NCI-H524 treated with DMSO at 0.1 percent for 48 hours (cell line): ENCODE measurements at regions not wholly inside any gene's neighbourhood (a gene's known extent, or its start where the extent isn't known, plus 50 kb on each side); places are given as distances from the start of the nearest gene placed in this dataset.
A peak's percentile ranks its signal among the peaks of the same experiment; 100 is the strongest.

Experiments
- DNase-seq: peaks from one replicate; lab custom pipeline; 2025; lab: John Stamatoyannopoulos, UW

DNA sequence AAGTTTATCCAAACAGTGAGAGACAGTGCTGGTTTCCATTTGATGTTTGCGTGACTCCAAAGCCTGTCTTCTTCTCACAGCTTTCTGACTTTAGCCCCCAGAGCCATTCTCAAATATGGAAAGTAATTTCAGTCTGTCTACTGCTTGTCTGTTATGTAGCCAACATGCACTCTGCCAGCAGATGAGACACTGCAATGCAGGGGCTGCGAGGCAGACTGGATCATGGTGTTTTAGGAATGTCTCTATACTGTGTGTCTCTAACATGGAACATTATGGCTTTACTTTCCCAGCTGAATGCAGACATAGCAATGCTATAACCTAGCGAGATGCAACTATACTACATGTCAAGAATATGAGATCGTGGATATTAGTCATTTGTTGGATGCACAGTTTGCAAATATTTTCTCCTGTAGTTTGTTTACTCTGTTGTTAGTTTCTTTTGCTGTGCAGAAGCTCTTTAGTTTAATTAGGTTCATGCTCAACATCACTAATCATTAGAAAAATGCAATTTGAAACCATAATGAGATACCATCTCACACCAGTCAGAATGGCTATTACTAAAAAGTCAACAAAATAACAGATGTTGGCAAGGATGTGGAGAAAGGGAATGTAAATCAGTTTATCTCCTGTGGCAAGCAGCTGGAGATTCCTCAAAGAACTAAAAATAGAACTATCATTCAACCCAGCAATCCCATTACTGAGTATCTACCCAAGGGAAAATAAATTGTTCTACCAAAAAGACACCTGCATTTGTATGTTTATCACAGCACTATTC lies 235.8 kb upstream of the TMTC1 start:
- DNase-seq, result no peak

DNA sequence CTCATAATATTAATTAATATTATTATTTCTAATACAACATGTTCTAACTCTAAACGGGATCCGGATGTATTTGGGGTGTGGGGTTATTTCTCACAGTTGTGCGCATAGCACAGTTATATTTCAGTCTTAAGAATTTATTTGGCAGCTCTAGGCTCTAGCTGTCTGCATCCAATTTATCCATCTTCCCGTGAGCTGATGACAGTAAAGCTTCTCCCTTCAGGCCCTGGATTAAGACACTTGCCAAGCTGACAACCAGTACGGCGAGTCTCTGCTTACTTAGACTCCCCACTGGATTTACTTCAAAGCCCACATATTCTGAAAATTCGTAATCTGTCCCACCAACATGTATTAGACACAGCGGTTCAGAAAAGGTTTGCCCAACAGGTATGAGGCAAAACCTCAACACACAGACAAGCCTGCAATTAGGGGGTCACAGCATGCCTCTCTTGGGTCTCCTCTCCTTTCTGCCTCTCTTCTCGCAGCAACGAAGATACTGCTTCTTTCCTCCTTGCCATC lies 232.9 kb upstream of the TMTC1 start:
- DNase-seq, result no peak

GRCh38 chr12:30015631-30016337 lies 232.0 kb upstream of the TMTC1 start:
- DNase-seq, result no peak

- no peak for DNase-seq
Observed at GRCh38 chr12:30014991-30015390, 231.2 kb upstream of the TMTC1 start.

DNA sequence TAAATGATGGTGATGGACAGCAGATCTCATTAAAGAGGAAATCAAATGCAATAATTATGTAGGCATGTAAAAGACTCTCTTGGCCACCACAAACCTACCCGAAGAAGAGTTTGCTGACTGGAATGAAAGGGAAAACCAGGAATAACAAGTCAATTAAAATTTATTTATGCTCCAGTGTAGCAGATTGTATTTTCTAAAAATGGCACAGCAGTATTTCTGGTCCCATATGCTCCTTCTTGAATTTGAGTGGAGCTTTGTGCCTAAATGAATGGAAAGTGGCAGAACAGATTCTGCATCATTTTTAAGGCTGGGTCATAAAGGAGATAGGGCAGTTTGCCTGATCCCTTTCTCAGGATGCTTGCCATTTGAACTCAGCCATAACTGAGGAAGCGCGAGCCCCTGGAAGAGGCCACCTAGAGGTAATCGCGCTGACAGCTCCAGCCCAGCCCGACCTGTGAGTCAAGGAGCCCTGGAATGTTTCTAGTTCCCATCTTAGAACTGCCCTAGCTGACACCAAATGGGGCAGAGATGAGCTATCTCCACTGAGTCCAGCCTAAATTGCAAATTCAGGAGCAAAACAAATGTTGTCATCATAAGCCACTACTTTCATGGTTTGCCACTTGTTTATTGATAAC lies 229.2 kb upstream of the TMTC1 start:
- DNase-seq, result no peak

GRCh38 chr12:30010071-30011052 lies 226.6 kb upstream of the TMTC1 start:
- no peak for DNase-seq

DNA sequence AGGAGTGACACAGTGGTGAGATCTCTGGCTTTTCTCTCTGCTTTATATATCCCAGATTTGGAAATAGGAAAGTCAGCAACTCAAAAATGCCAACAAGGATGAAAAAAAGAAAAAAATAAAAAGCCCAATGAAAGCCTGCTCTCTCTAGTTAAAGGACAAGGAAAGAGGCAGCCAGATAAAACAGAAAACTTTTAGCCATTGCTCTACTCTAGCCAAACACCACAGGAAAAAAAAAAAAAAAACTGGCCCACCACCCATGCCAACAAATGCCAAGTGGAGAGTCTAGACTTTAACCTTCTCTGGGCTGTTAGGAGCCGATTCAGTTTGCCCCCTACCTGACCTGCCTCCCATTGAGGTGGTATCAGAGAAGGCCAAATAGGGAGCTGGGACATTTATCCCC lies 222.3 kb upstream of the TMTC1 start:
- DNase-seq, result no peak

DNA sequence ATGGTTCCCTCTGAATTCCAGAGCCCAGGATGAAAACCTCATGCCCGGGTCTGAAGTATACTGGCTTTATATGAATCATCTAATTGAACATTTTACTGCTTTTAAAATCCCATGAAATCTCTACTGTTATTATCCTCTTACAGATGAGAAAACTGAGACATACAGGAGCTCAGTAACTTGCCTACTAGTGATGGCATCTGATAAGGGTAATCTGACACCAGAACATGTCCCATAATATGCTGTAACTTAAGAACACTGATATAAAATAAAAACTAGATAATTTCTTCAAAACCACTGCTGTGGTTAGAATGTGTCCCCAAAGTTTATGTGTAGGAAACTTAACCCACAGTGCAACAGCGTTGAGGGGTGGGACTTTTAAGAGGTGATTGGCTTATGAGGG lies 219.6 kb upstream of the TMTC1 start:
- no peak for DNase-seq

GRCh38 chr12:30002677-30003076 lies 218.9 kb upstream of the TMTC1 start:
- no peak for DNase-seq

DNA sequence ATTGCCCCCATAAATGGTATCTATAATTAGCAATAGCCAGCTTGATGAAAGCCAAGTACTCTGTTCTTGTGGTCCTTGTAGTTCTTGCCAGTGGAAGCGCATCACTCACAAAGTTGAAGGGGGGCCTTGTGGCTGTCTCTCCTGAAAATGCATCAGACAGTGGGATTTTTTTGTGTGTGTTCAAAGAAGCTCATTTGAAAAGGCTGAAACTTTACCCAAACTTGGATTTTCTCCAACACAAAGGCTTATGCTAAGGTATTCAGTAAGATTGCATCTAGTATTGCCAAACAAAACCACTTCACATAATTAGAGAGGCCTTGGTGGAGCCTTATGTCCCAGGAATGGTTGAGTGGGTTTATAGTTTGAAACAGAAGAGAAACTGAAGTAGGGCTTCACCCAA lies 216.7 kb upstream of the TMTC1 start:
- peak; percentile 76 for DNase-seq

DNA sequence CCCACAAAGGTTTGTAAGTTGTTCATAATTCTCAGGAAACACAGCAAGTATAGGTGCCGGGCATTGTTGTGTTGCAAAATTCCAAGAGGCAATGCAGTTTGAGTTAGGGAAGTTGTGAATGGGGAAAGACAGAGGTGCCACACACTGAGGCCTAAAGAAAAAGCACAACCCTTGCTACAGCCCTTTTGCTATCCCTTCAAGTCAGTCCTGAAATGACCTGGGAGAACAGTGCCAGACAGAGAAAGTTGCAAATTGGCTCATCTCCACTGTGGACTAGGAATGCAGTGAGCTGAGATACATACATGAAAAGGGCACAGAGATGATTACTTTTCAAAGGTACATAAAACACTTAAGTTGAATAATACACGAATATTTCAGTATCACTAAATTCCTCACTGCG lies 213.3 kb upstream of the TMTC1 start:
- DNase-seq, result no peak

DNA sequence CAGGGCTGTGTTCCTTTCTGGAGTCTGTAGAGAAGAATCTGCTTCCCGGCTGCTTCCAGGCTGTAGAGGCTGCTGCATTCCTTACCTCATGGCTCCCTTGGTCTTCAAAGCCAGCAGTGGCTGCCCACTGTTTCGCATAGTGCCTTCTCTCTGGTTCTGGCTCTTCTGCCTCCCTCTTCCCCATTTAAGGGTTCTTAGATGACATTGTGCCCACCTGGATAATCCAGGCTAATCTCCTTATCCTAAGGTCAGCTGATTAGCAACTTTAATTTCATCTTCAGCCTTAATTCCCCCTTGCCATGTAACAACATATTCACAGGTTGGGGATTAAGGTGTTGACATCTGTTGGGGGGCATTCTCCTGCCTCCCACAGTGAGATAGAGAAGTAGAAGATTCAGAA lies 208.6 kb upstream of the TMTC1 start:
- peak; percentile 83 for DNase-seq

- no peak for DNase-seq
Observed at GRCh38 chr12:29991924-29992323, 208.2 kb upstream of the TMTC1 start.

DNA sequence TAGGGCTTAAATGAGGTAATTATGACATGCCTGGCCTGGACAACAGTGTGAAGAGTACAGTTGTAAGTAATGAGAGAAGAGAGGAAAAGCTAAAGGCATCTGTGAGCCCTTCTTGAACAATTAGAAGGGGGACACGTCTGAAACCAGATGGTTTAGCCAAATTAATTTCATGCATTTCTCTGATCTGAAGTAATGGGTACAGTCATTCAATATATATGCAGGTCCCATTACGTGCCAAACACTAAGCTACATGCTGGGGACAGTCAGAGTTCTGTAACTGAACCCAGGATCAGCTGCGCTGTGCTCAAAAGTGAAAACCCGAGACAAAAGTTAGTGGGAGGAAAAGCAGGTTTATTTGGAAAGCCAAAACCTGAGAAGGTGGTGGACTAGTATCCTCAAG lies 207.2 kb upstream of the TMTC1 start:
- DNase-seq, result peak; percentile 59

DNA sequence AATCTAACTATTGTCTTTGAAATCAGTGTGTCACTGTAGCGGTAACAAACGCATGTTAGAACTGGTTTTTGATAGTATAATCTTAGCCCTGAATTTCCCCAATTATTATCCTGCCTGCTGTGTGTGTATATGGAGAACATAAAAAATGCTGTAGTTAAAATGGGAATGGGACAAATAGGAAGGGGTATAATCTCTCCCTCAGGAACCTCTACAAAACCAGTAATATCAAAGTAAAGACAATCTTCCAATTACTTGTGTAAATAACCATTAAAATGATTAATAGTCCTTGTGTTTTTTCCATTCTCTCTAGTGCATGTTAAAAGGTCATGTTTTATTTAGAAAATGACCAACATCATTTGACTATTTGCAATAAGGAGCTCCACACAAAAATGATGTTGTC lies 200.1 kb upstream of the TMTC1 start:
- no peak for DNase-seq

- DNase-seq, result no peak
Observed at GRCh38 chr12:29980304-29980703, 196.6 kb upstream of the TMTC1 start.

DNA sequence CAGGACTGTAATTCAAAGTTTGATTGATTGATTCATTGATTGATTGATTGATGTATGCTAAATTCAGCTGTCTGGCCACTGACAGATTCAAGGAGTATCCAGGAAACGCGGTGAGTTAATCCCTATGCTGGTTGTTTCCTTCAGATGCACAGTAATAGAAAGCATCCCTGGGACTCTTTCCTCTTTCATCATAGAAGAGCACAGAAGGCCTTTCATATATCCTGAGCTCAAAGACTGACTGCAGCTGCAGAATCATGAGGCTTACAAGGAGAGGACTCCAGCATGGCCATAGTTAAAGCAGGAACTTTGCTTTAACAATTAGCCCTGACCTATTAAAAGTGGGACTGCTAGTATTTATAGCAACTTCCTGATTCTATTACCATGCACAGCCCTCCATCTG lies 187.7 kb upstream of the TMTC1 start:
- DNase-seq, result no peak

GRCh38 chr12:29970501-29970900 lies 186.8 kb upstream of the TMTC1 start:
- no peak for DNase-seq

DNA sequence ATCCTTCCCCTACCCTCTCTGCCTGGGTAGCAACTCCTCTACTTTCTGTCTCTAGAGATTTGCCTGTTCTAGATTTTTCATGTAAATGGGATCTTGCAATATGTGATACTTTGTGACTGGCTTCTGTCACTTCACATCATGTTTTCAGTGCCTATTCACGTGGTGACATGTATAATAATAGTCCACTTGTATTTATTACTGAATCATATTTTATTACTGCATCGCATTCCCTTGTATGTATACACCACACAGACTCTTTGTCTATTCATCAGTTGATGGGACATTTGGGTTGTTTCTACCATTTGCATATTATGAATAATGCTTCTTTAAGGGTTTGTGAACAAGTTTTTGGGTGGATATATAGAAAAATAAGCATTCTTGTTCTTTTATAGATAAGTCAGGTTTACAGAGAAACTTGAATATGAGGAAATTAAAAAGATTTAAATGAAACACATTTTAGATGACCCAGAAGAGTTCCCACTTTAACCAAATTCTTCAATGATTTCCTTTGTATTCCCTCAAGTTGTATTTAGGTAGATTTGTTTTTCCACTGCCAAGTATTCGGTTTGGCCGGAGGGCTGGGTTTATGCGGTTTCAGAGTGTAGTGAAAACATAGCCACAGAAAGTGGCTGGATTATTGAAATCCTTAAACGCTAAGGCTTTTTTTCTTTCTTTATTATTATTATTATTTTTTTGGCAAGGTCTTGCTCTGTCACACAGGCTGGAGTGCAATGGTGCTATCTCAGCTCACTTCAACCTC lies 178.7 kb upstream of the TMTC1 start:
- DNase-seq, result no peak

- no peak for DNase-seq
Observed at GRCh38 chr12:29961231-29961630, 177.5 kb upstream of the TMTC1 start.

GRCh38 chr12:29960122-29960521 lies 176.4 kb upstream of the TMTC1 start:
- DNase-seq, result no peak
